ENCODE measurements at regions not wholly inside any gene's neighbourhood (a gene's known extent, or its start where the extent isn't known, plus 50 kb on each side); places are given as distances from the start of the nearest gene placed in this dataset.

DNA sequence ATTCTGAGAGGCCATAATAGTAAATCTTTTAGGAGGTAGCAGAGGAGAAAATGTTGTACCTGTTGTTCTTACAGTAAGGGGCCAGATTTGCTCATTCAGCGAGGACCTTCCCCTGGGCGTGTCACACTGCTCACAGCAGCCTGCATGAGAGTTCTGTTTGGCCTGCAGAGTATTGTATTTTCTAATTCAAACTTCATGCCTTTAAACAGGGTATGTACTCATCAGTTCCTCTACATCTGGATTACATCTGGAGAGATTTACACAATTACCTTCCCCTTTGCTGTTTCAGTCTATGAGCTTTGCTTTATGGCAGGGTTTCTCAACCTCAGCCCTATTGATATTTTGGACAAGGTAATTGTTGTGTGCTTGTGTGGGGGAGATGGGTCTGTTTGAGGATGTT, 170.9 kb upstream of the STK32A start:
- H3K4me3 ChIP-seq (replicated peaks; ENCODE audit: low read depth, low read length) = no peak overlapping the region
- no peak for DNase-seq (ENCODE audit: extremely low read depth, insufficient read length)
- TF ChIP-seq, protein P1, sequence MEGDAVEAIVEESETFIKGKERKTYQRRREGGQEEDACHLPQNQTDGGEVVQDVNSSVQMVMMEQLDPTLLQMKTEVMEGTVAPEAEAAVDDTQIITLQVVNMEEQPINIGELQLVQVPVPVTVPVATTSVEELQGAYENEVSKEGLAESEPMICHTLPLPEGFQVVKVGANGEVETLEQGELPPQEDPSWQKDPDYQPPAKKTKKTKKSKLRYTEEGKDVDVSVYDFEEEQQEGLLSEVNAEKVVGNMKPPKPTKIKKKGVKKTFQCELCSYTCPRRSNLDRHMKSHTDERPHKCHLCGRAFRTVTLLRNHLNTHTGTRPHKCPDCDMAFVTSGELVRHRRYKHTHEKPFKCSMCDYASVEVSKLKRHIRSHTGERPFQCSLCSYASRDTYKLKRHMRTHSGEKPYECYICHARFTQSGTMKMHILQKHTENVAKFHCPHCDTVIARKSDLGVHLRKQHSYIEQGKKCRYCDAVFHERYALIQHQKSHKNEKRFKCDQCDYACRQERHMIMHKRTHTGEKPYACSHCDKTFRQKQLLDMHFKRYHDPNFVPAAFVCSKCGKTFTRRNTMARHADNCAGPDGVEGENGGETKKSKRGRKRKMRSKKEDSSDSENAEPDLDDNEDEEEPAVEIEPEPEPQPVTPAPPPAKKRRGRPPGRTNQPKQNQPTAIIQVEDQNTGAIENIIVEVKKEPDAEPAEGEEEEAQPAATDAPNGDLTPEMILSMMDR (IDR thresholded peaks at IDR 0.05; ENCODE audit: insufficient read depth, low read length, poor library complexity, severe bottlenecking) = no peak

DNA sequence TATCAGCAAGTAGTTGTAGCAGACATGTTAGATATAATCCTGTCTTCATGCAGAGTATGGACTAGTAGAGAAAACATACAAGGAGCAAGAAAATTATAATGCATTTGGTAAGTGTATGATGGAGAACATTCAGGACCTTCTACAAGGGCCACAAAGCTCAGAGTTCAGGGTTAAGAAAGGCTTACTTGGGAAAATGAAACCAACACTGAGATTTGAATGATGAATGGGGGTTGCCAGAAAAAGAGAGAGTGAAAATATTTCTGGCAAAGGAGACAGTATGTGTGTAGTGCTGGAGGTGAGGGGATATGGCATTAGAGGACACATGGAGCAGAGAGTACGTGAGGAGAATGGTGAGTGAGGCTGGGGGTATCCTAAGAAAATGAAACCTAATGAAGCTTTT, 169.8 kb upstream of the STK32A start:
- Histone ChIP-seq H3K36me3 (ENCODE audit: control insufficient read depth, insufficient read depth, low read length) (no peaks in the 10 kb centered on the region), H3K4me3 (replicated peaks; ENCODE audit: low read depth, low read length) (no peak overlapping the region), H3K27me3 (replicated peaks; ENCODE audit: control insufficient read depth, insufficient read depth, low read length) (no peaks in the 10 kb centered on the region)
- TF ChIP-seq, protein P1 (IDR thresholded peaks at IDR 0.05; ENCODE audit: insufficient read depth, low read length, poor library complexity, severe bottlenecking) = no peak
- DNase-seq (ENCODE audit: extremely low read depth, insufficient read length) = no peak

More for the DNA sequence above, 170.9 kb upstream of the STK32A start:
- Histone ChIP-seq H3K36me3 (ENCODE audit: control insufficient read depth, insufficient read depth, low read length) (no peaks in the 10 kb centered on the region), H3K27me3 (replicated peaks; ENCODE audit: control insufficient read depth, insufficient read depth, low read length) (no peaks in the 10 kb centered on the region)

DNA sequence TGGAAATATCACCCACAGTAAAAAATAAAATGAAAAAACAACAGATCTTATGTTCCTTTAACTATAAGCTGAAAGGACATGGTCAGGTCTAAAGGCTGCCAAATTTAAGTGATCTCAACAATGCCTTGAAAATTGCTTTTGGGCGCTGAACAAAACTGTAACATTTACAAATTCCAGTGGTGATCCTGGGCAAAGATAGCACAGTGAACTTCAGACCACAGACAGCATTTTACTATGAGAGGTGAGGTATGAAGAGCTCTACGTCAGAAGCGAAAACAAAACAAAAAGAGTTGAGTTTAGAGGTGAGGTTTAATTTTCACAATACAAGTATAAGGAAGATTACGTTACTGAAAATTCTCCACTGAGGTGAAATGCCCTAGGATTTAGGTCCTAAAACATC, 165.8 kb upstream of the STK32A start:
- Histone ChIP-seq H3K36me3 (ENCODE audit: control insufficient read depth, insufficient read depth, low read length) (no peaks in the 10 kb centered on the region), H3K4me3 (replicated peaks; ENCODE audit: low read depth, low read length) (no peak overlapping the region), H3K27me3 (replicated peaks; ENCODE audit: control insufficient read depth, insufficient read depth, low read length) (no peaks in the 10 kb centered on the region)
- no peak for DNase-seq (ENCODE audit: extremely low read depth, insufficient read length)
- TF ChIP-seq, protein P1 (IDR thresholded peaks at IDR 0.05; ENCODE audit: insufficient read depth, low read length, poor library complexity, severe bottlenecking) = no peak

DNA sequence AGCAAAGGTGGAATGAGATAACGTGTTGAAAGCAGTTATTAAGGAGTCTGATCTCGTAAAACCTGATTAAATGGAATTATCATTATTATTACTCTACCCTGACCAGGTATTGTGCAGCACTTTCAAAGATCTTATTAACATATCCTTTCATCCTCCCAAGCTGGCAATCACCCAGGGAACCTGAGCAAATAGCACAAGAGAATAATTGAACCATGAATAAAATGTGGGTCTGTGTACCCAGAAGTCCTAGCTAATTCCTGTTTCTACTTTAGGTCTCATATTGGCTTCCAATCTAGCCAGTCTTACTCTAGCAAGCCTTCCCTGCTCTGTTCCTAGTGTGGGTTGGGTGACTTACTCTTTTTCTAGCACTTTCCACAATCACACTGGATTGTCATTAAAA, 162.2 kb upstream of the STK32A start:
- DNase-seq (ENCODE audit: extremely low read depth, insufficient read length) = no peak
- TF ChIP-seq, protein P1 (IDR thresholded peaks at IDR 0.05; ENCODE audit: insufficient read depth, low read length, poor library complexity, severe bottlenecking) = no peak
- Histone ChIP-seq H3K36me3 (ENCODE audit: control insufficient read depth, insufficient read depth, low read length) (no peaks in the 10 kb centered on the region), H3K4me3 (replicated peaks; ENCODE audit: low read depth, low read length) (no peak overlapping the region), H3K27me3 (replicated peaks; ENCODE audit: control insufficient read depth, insufficient read depth, low read length) (no peaks in the 10 kb centered on the region)

DNA sequence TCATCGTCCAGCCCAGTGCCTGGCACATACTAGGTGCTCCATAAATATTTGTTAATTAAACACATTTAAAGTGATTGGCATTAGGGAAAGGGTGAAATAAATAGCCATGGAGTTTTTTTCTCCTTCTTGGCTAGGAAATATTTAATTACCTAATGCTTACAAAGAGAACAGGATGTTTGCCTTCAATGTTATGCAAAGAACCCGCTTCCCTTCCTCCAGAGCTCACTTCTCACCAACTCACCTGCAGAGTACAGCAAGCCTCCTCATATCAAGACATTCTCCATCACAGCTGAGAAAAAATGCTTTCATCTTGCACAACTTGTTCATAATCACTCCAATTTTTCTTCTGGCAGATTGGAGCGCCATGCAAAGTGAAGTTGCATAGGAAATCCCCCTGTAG, 161.7 kb upstream of the STK32A start:
- no peaks in the 10 kb centered on the region for H3K36me3 ChIP-seq (ENCODE audit: control insufficient read depth, insufficient read depth, low read length)
- DNase-seq (ENCODE audit: extremely low read depth, insufficient read length) = no peak
- no peak overlapping the region for H3K4me3 ChIP-seq (replicated peaks; ENCODE audit: low read depth, low read length)
- H3K27me3 ChIP-seq (replicated peaks; ENCODE audit: control insufficient read depth, insufficient read depth, low read length) = no peaks in the 10 kb centered on the region
- TF ChIP-seq, protein P1 (IDR thresholded peaks at IDR 0.05; ENCODE audit: insufficient read depth, low read length, poor library complexity, severe bottlenecking) = no peak

DNA sequence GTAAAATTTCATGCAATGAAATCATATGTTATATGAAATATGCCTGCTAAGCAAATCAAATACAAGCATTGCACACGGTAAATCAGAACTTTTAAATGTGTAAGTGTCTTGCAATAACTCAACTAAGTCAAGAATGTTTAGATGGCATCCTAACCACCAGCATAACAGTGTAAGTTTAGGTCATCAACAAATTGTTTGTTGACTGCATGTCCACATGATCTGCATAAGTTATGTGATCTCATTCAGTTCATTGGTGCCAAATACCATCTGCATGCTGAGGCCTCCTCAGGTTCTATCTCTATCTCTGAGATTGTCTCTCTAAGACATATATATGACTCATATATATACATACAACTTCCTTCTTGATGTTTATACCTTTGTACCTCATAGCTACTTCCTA, 159.6 kb upstream of the STK32A start:
- no peak for DNase-seq (ENCODE audit: extremely low read depth, insufficient read length)
- Histone ChIP-seq H3K4me3 (replicated peaks; ENCODE audit: low read depth, low read length) (no peak overlapping the region), H3K36me3 (ENCODE audit: control insufficient read depth, insufficient read depth, low read length) (no peaks in the 10 kb centered on the region), H3K27me3 (replicated peaks; ENCODE audit: control insufficient read depth, insufficient read depth, low read length) (no peaks in the 10 kb centered on the region)
- TF ChIP-seq, protein P1 (IDR thresholded peaks at IDR 0.05; ENCODE audit: insufficient read depth, low read length, poor library complexity, severe bottlenecking) = no peak

Data from GM06990 (cell line).